Osteoblast (primary cell): ENCODE measurements at regions not wholly inside any gene's neighbourhood (a gene's known extent, or its start where the extent isn't known, plus 50 kb on each side); places are given as distances from the start of the nearest gene placed in this dataset.

ENCODE experiments used
- DNase-seq: peaks from one replicate; pipeline ENCODE4 v3.0.0; 2011; ENCODE audit warnings: low spot score, mixed read lengths; ENCODE audit not compliant: insufficient read length; ENCODE audit errors: missing footprints
- H2AFZ ChIP-seq: 2 replicates; pipeline ENCODE4 v1.6.0; 2011; ENCODE audit warnings: mild to moderate bottlenecking, low read length
- H3K27ac ChIP-seq: 2 replicates; pipeline ENCODE4 v1.5.1; 2011; ENCODE audit warnings: mild to moderate bottlenecking, low read depth, low read length, moderate library complexity
- H3K27me3 ChIP-seq: 2 replicates; pipeline ENCODE4 v1.6.0; 2012; ENCODE audit warnings: mild to moderate bottlenecking, control low read depth, inconsistent platforms, low read length, moderate library complexity; ENCODE audit not compliant: insufficient read depth
- H3K36me3 ChIP-seq: 2 replicates; pipeline ENCODE4 v1.5.1; 2011; ENCODE audit warnings: mild to moderate bottlenecking, low read length, control low read depth, moderate library complexity; ENCODE audit not compliant: insufficient read depth
- H3K4me1 ChIP-seq: 2 replicates; pipeline ENCODE4 v1.5.1; 2011; ENCODE audit warnings: mild to moderate bottlenecking, low read length, control low read depth, moderate library complexity; ENCODE audit not compliant: insufficient read depth
- H3K4me2 ChIP-seq: 2 replicates; pipeline ENCODE4 v1.6.0; 2011; ENCODE audit warnings: mild to moderate bottlenecking, low read length; ENCODE audit not compliant: insufficient read depth
- H3K4me3 ChIP-seq: fragments of 200-600 bp; sonication (generic); 3 replicates; pipeline ENCODE4 v1.5.1; 2012; ENCODE audit warnings: mild to moderate bottlenecking, low read length, inconsistent platforms; ENCODE audit not compliant: insufficient read depth
- H3K79me2 ChIP-seq: 2 replicates; pipeline ENCODE4 v1.6.0; 2012; ENCODE audit warnings: mild to moderate bottlenecking, low read length, control low read depth, inconsistent platforms; ENCODE audit not compliant: insufficient read depth
- H3K9me3 ChIP-seq: 2 replicates; pipeline ENCODE4 v1.5.1; 2011; ENCODE audit warnings: low read depth, low read length, control low read depth
- H4K20me1 ChIP-seq: 2 replicates; pipeline ENCODE4 v1.6.0; 2012; ENCODE audit warnings: mild to moderate bottlenecking, low read length, control low read depth; ENCODE audit not compliant: insufficient read depth
- CTCF ChIP-seq: IDR thresholded peaks from 2 replicates; pipeline ENCODE4 v1.5.1; 2011; ENCODE audit warnings: mild to moderate bottlenecking, low read depth, low read length, moderate library complexity; ENCODE audit errors: extremely low read depth

GRCh38 chr9:8206720-8207119, 407.1 kb upstream of the DMAC1 start:
- no peaks in the 10 kb centered on the region for H3K36me3 ChIP-seq
- no peaks in the 10 kb centered on the region for H3K9me3 ChIP-seq
- no peaks in the 10 kb centered on the region for H3K79me2 ChIP-seq
- no peaks in the 10 kb centered on the region for H3K27me3 ChIP-seq
- no peak for DNase-seq
- peaks cover 3% of the 10 kb centered on the region for H3K4me1 ChIP-seq
- H4K20me1 ChIP-seq, result no peaks in the 10 kb centered on the region
- no peak for TF ChIP-seq CTCF
- no peak overlapping the region for H2AFZ ChIP-seq
- H3K4me2 ChIP-seq, result no peak overlapping the region
- no peak overlapping the region for H3K27ac ChIP-seq
- no peak overlapping the region for H3K4me3 ChIP-seq

GRCh38 chr9:8205576-8205975, 406.0 kb upstream of the DMAC1 start:
- no peak for DNase-seq

GRCh38 chr9:8189881-8190280, 390.3 kb upstream of the DMAC1 start:
- H3K27ac ChIP-seq, result no peak overlapping the region
- H3K9me3 ChIP-seq, result no peaks in the 10 kb centered on the region
- H3K4me2 ChIP-seq, result no peak overlapping the region
- H3K4me3 ChIP-seq, result no peak overlapping the region
- TF ChIP-seq CTCF, result no peak
- H3K79me2 ChIP-seq, result no peaks in the 10 kb centered on the region
- no peaks in the 10 kb centered on the region for H3K27me3 ChIP-seq
- no peak for DNase-seq
- H3K4me1 ChIP-seq, result no peaks in the 10 kb centered on the region
- H4K20me1 ChIP-seq, result no peaks in the 10 kb centered on the region
- no peak overlapping the region for H2AFZ ChIP-seq
- H3K36me3 ChIP-seq, result no peaks in the 10 kb centered on the region

More at GRCh38 chr9:8205576-8205975, 406.0 kb upstream of the DMAC1 start:
- Histone ChIP-seq H3K79me2 (no peaks in the 10 kb centered on the region), H4K20me1 (no peaks in the 10 kb centered on the region), H2AFZ (no peak overlapping the region), H3K27me3 (no peaks in the 10 kb centered on the region), H3K4me2 (no peak overlapping the region), H3K27ac (no peak overlapping the region), H3K4me3 (no peak overlapping the region), H3K4me1 (peaks cover 3% of the 10 kb centered on the region), H3K9me3 (no peaks in the 10 kb centered on the region), H3K36me3 (no peaks in the 10 kb centered on the region)
- TF ChIP-seq CTCF, result no peak

GRCh38 chr9:8188723-8189407, 389.3 kb upstream of the DMAC1 start:
- H3K4me2 ChIP-seq, result no peak overlapping the region

More at GRCh38 chr9:8188723-8189407, 389.3 kb upstream of the DMAC1 start:
- Histone ChIP-seq H3K4me1 (no peaks in the 10 kb centered on the region), H4K20me1 (no peaks in the 10 kb centered on the region), H3K79me2 (no peaks in the 10 kb centered on the region), H3K27ac (no peak overlapping the region), H3K36me3 (no peaks in the 10 kb centered on the region), H3K9me3 (no peaks in the 10 kb centered on the region), H3K4me3 (no peak overlapping the region), H2AFZ (no peak overlapping the region), H3K27me3 (no peaks in the 10 kb centered on the region)
- no peak for DNase-seq
- no peak for TF ChIP-seq CTCF
